HG02981 (cell line): ENCODE measurements at regions not wholly inside any gene's neighbourhood (a gene's known extent, or its start where the extent isn't known, plus 50 kb on each side); places are given as distances from the start of the nearest gene placed in this dataset.
"Not testable (repeated sequence)": the region's sequence is repeated elsewhere in the genome, so short reads cannot be mapped to it uniquely, and the experiment has no call there.

Source experiments
- ATAC-seq: cut with Tn5 transposase; IDR thresholded peaks from one replicate; pipeline ENCODE4 v1.9.1; 2021; ENCODE audit warnings: mild to moderate bottlenecking, moderate library complexity; ENCODE audit not compliant: unreplicated experiment

DNA sequence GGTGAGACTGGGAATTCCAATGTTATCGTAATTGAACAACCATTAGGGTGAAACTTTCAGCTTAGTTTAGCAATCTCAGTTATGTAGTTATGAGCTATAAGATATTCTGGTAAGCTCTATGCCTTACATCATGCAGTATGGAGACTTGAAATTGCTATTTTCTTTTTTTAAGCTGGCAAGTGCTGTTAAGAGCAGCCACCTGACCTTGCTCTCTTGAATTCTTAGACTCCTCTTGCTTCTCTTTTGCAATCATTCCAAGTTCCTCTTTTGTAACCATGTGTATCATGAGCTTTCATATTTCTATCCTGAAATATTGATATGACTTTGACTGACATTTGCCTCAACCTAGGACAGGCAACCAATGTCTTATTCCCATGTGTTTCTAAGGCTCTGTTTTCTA, 446.3 kb upstream of the SLC35B3 start:
- no peak for ATAC-seq

DNA sequence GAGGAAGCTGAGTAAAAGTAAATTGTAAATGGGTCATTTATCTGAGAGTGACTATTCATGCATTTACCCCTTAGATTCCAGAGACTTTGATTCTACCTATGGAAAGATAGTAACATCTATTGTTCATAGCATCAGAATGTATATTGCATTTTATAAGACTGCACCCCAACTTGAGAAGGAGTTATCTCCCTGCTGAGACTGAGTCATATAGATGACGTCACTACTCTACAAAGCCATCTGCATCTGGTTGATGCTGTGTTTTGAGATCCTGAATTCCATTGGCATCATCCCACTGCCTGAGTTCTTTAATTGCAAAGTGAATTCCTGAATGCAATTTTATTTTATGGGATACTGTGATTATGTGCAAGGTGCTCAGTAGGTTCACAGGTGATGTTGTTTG, 444.0 kb upstream of the SLC35B3 start:
- no peak for ATAC-seq

GRCh38 chr6:8875986-8876385, 440.6 kb upstream of the SLC35B3 start:
- no peak for ATAC-seq

GRCh38 chr6:8872589-8872988, 437.2 kb upstream of the SLC35B3 start:
- no peak for ATAC-seq

- ATAC-seq: no peak
These were observed 430.1 kb upstream of the SLC35B3 start for GRCh38 chr6:8865451-8865850.

DNA sequence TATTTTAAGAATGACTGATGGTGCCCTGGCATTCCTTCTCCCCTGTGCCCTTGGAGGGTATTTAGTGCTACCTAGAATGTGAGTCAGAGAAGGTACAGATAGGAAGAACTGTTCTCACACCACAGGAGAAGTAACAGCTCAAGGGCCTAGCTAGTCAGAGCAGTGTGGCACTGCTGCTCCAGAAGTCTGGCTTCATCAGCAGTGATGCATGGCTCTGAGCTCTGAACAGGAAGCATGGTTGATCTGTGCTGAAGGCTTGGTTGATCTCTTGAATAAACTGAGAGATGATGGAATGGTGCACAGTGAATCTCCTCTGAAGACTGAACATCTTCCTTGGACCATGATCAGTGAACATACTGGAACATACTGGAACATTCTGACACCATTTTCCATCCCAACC, 425.3 kb upstream of the SLC35B3 start:
- ATAC-seq: no peak

DNA sequence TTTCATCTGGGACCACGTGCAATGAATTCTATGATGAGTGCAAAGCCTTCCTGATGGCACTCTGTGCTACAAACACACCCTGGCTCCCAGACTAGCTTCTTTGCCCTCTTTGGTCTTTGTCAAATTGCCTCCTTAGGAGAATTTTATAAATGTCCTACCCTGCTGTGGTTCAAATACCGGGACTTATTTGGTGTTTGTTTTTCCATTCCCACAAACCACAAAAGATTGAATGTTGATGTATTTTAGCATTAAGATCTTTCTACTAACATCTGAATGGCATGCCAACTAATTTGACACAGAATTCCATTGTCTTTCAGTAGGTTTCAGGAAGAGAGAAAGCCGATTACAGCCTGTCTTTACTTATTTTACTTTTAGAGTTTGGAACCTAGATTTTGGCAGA, 424.2 kb upstream of the SLC35B3 start:
- ATAC-seq: no peak

- no peak for ATAC-seq
These were observed 423.5 kb upstream of the SLC35B3 start for GRCh38 chr6:8858854-8859331.

- no peak for ATAC-seq
These were observed 421.8 kb upstream of the SLC35B3 start for GRCh38 chr6:8857160-8857559.

DNA sequence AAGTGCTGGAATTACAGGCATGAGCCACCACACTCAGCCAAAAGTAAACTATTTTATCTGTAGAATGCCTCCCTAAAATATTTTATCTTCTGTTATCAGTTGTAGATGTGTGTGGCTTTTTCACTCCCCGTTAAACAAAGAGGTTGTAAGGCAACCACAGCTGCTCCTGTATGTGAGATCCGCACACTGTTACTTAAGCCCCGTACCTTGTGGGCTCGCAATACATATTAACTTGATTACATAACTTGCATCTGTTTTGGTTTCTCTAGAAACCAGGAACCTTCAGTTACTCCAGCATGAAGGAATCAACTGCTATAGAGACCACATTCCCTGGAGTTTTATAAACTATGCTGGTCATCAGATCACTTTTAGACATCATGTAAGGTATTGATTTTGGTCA, 420.1 kb upstream of the SLC35B3 start:
- no peak for ATAC-seq

- no peak for ATAC-seq
These were observed 417.0 kb upstream of the SLC35B3 start for GRCh38 chr6:8852332-8852731.

DNA sequence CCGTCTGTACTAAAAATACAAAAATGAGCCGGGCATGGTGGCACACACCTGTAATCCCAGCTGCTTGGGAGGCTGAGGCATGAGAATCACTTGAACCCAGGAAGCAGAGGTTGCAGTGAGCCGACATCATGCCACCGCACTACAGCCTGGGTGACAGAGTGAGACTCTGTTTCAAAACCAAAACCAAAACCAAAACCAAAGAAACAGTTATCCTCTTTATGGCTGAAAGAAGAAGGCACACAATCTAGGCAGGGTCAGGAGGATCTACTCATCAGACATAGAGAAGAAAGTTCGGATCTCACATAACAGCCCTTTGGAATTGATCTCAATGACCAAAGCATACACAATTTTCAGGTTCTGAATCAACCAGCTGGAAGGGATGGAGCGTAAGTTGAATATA, 411.3 kb upstream of the SLC35B3 start:
- ATAC-seq: not testable (repeated sequence)

- no peak for ATAC-seq
These were observed 410.3 kb upstream of the SLC35B3 start for GRCh38 chr6:8845690-8846089.

GRCh38 chr6:8844968-8845367, 409.6 kb upstream of the SLC35B3 start:
- ATAC-seq: no peak

DNA sequence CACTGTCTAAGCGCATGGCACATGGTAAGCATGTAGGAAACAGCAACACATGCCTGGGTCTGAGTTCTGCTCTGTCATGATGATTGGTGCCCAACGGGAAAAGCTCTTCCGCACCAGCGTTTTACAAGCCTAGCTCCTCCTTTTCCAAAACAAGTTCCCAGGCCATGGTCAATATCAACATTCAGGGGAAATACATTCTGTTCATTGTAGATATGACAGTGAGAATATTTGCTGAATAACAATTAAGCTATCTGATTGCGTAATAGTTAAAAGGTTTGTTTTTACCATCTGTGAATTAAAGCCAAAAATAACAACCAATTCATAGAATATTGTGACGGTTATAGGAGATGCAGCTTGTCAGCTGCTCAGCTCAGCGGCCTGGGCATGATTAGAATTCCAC, 404.3 kb upstream of the SLC35B3 start:
- no peak for ATAC-seq

DNA sequence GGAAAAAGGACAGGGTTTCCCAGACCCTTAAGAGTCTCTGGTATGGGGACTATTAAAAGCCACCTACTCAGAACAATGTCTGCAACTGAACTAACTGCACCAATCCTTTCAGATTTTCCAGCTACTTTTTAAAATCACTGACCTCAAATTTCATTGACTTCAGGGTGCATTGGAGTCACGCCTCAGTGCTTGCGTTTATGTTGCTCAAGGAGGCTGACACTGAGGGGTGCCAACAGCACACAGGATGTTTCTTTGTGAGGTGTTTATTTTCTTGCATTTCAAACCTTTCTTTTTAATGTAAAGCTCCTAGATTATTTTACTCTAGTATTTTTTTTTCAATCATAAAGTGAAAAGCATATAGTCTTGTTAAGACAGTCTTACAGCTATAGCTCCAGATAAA, 402.0 kb upstream of the SLC35B3 start:
- ATAC-seq: no peak

GRCh38 chr6:8832695-8833094, 397.4 kb upstream of the SLC35B3 start:
- ATAC-seq: not testable (repeated sequence)

DNA sequence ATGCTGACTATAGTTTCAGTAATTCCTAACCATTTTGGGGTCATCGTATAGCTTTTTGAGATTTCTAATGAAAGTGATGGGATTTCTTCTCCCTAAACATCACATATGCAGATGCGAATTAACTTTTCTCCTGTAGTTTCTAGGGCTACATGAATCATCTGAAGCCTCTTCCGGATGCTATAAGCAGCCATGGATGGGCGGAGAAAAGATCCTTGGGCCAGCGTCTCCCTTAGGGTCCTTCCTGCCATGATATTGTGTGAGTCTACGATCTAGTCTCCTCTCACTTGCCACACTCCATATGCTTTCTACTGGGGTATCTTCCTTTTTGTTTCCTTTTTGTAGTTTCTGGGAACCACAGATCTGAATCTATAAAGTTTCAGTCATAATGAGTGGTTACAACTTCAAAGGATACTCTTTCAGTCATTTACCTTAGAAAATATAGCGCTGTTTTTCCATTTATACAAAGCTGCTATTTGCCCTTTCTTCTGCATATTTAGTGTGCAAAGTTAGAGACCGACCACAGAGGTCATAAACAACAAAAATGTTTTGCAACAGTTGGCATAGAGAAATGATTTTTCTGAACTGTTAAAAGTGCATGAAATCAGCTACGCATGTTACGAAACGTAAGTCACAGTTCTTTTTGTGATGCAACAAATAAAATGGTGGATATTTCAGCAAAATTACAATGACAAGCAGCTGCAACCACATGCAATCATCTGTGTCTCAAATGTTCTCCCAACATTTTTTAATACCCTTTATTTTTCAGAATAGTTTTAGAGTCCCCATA, 396.2 kb upstream of the SLC35B3 start:
- no peak for ATAC-seq

DNA sequence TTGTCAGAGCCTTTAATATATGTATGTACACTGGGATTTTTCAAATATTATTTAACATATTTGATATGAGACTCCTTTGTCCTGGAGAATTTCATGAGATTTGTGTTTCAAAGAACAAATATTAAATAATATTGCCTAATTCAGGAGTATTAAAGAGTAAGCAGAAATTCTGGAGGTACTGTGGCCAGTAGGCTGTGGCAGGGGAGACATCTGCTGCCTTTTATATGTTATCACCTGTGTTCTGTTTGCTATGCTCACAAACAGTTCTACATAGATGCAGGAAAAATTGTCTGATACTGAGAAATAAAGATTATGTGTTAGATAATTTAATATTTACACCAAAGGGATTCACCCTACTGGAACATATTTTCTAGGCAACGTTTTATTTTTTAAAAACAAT, 395.4 kb upstream of the SLC35B3 start:
- no peak for ATAC-seq

- no peak for ATAC-seq
These were observed 394.5 kb upstream of the SLC35B3 start for GRCh38 chr6:8829796-8830195.

- ATAC-seq: no peak
These were observed 394.0 kb upstream of the SLC35B3 start for GRCh38 chr6:8829296-8829695.

GRCh38 chr6:8828376-8828775, 393.0 kb upstream of the SLC35B3 start:
- no peak for ATAC-seq

DNA sequence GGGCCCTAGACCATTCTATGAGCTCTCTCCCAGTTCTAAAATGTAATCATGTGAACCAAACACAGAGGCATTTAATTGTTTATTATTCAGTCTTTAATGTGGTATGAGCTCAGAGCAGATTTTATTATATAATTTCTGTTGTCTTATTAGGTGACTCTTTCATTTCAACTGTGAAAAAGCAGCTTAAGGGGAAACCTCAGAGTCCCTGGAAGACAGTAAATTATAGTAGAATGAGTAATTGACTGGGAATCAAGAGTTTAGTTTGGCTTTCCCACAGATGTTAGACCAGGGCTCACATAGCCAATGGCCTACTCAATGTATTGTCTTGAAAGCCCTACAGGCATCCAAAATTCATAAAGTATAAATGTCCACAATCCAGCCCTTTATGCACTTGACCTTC, 390.4 kb upstream of the SLC35B3 start:
- no peak for ATAC-seq
